Left lung (tissue), 4 donors: ENCODE measurements at regions not wholly inside any gene's neighbourhood (a gene's known extent, or its start where the extent isn't known, plus 50 kb on each side); places are given as distances from the start of the nearest gene placed in this dataset.

ENCODE experiments used
- ATAC-seq: fragments of 200-7000 bp; cut with Tn5 transposase; one replicate; pipeline ENCODE4 v1.9.1; 2020; ENCODE audit warnings: moderate library complexity
- DNase-seq, 4 donors: peaks; one replicate each; pipeline ENCODE4 v3.0.0-alpha.2; 2013 to 2020
- H3K27ac ChIP-seq, 2 donors: fragments of 200-600 bp; sonication (generic) in 1 of 2; one replicate each; pipeline versions ENCODE4 v1.5.0 to v1.8.0; 2020 to 2021
- H3K27me3 ChIP-seq, 2 donors: fragments of 200-600 bp; sonication (generic) in 1 of 2; one replicate each; pipeline versions ENCODE4 v1.5.0 to v1.8.0; 2020 to 2021
- H3K36me3 ChIP-seq, 2 donors: fragments of 200-600 bp; sonication (generic) in 1 of 2; one replicate each; pipeline versions ENCODE4 v1.5.0 to v1.8.0; 2020 to 2021
- H3K4me1 ChIP-seq, 2 donors: fragments of 200-600 bp; one replicate each; pipeline ENCODE4 v1.8.0; 2021
- H3K4me3 ChIP-seq, 2 donors: fragments of 200-600 bp; sonication (generic) in 1 of 2; one replicate each; pipeline versions ENCODE4 v1.5.0 to v1.8.0; 2020 to 2021; ENCODE audit warnings: mild to moderate bottlenecking in 1 of 2
- H3K9me3 ChIP-seq, 2 donors: fragments of 200-600 bp; sonication (generic) in 1 of 2; one replicate each; pipeline versions ENCODE4 v1.5.0 to v1.8.0; 2020 to 2021
- intact Hi-C, 2 donors: fragments of 100-400 bp; cut with DNase I; formaldehyde crosslinking; loops; one replicate each; pipeline versions ENCODE4 v1.11.2 to v1.14.2; 2022
- TF ChIP-seq, protein P1 (sequence below), 2 donors: fragments of 200-600 bp; sonication (generic) in 1 of 2; IDR thresholded peaks; one replicate each; pipeline versions ENCODE4 v1.5.0 to v1.8.0; 2021; ENCODE audit warnings: antibody characterized with exemption in 2 of 2
- donor health status: DM: no; HTN: yes; CAD: no.
- donor health status: DM: no; HTN: no; CAD: no.

DNA sequence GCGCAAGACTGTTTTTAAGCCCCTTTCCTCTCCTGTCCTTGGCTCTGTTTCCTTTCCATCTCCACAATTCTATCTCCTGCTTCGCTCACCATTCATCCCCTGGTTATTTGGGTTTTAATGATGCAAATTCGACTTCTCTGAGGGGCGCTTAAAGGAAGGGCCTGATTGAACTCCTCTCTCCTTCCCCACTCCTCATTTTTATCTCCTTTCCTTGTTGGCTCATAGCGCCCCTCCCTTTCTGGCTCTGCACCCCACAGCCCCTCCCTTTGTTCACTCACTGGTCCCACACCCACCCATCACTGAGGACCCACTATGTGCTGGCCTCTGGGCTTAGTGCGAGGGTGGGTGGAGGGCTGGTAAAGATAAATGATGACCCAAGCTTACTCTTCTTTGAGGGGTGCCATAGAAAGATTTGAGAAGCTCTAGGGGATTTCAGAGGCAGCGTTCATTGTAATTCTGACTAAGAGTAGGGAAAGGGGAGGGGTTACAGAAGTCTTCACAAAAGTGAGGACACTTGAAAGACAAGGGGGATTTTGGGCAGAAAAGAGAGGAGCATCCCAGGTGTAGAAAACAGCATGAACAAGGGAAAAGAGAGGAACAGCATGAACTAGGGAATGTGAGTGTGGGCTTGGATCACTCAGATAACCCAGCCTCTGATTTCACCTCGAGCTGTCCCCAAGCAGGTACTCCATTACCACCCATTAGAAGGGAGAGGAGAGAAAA is 507.8 kb downstream of the CD83 start:
- TF ChIP-seq, protein P1, sequence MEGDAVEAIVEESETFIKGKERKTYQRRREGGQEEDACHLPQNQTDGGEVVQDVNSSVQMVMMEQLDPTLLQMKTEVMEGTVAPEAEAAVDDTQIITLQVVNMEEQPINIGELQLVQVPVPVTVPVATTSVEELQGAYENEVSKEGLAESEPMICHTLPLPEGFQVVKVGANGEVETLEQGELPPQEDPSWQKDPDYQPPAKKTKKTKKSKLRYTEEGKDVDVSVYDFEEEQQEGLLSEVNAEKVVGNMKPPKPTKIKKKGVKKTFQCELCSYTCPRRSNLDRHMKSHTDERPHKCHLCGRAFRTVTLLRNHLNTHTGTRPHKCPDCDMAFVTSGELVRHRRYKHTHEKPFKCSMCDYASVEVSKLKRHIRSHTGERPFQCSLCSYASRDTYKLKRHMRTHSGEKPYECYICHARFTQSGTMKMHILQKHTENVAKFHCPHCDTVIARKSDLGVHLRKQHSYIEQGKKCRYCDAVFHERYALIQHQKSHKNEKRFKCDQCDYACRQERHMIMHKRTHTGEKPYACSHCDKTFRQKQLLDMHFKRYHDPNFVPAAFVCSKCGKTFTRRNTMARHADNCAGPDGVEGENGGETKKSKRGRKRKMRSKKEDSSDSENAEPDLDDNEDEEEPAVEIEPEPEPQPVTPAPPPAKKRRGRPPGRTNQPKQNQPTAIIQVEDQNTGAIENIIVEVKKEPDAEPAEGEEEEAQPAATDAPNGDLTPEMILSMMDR (IDR thresholded peaks at IDR 0.05) = no peak
- Histone ChIP-seq H3K27ac (no peak overlapping the region), H3K36me3 (no peaks in the 10 kb centered on the region), H3K4me1 (peaks cover 7 to 17% of the 10 kb centered on the region in 2 donors), H3K9me3 (no peaks in the 10 kb centered on the region), H3K4me3 (no peak overlapping the region), H3K27me3 (no peaks in the 10 kb centered on the region)
- intact Hi-C loops = no loop called here
- ATAC-seq (no peak), DNase-seq (no peak)

DNA sequence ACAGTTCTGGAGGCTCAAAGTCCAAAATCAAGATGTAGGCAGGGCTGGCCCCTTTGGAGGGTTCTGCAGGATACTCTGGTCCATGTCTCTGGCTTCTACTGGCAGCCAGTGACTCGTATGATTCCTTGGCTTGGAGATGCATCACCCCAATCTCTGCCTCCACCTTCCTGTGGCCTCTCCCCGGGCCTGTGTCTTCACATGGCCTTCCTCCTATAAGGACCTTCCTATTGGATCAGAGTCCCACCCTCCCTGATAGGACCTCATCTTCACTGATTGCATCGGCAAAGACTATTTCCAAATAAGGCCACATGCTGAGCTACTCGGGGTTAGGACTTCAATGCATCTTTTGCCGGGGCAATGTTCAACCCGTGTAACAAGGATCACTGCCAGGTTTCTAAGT is 509.0 kb downstream of the CD83 start:
- DNase-seq (no peak), ATAC-seq (no peak)
- Histone ChIP-seq H3K9me3 (no peaks in the 10 kb centered on the region), H3K27ac (no peak overlapping the region), H3K4me1 (peaks cover 7 to 10% of the 10 kb centered on the region in 2 donors), H3K27me3 (no peaks in the 10 kb centered on the region), H3K36me3 (no peaks in the 10 kb centered on the region), H3K4me3 (no peak overlapping the region)
- TF ChIP-seq, protein P1 (IDR thresholded peaks at IDR 0.05) = no peak
- intact Hi-C loops = no loop called here

DNA sequence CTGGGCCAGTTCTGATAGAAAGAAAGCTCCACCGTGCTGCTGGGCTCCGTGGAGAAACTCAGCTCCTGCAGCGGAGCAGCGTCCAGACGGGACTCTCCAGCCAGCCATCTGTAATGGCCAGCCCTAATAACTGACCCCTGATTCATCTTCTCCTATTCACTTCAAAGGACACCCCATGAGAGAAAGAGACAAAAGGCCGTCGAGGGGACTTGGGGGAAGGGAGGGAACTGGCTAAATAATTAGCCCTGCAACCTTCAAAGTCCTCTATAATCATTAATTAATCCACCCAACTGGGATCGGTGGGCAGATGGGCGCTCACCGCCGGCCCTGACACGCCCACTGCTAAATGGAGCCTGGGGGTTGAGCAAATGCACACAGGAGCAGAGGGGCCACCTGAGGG is 512.4 kb downstream of the CD83 start:
- DNase-seq (no peak), ATAC-seq (no peak)
- Histone ChIP-seq H3K9me3 (no peaks in the 10 kb centered on the region), H3K4me1 (no peaks in the 10 kb centered on the region), H3K27me3 (no peaks in the 10 kb centered on the region), H3K27ac (no peak overlapping the region), H3K4me3 (no peak overlapping the region), H3K36me3 (no peaks in the 10 kb centered on the region)
- intact Hi-C loops = no loop called here
- TF ChIP-seq, protein P1 (IDR thresholded peaks at IDR 0.05) = no peak

DNA sequence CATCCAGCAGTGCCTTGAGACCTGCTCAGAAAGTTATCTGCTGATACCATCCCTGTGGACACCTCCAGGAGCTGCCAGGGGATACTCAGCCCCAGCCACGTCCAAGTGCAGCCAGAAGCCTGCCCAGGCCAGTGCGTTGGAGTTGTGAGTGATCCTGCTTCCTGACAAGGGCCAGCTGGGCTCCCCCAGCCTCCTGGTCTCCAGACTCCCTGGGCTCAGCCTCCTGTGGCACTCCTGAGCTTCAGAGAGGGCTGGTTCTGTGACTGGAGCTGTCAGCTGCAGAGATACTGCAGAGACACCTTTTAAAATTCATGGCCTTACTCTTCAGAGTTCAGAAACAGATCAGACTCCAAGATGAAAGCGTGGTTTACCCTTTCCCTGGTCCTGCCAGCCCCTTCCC is 515.9 kb downstream of the CD83 start:
- ATAC-seq (no peak), DNase-seq (no peak)
- Histone ChIP-seq H3K9me3 (no peaks in the 10 kb centered on the region), H3K4me3 (no peak overlapping the region), H3K27me3 (no peaks in the 10 kb centered on the region), H3K4me1 (peaks cover 0 to 6% of the 10 kb centered on the region in 2 donors), H3K36me3 (no peaks in the 10 kb centered on the region), H3K27ac (no peak overlapping the region)
- intact Hi-C loops = no loop called here
- TF ChIP-seq, protein P1 (IDR thresholded peaks at IDR 0.05) = no peak

DNA sequence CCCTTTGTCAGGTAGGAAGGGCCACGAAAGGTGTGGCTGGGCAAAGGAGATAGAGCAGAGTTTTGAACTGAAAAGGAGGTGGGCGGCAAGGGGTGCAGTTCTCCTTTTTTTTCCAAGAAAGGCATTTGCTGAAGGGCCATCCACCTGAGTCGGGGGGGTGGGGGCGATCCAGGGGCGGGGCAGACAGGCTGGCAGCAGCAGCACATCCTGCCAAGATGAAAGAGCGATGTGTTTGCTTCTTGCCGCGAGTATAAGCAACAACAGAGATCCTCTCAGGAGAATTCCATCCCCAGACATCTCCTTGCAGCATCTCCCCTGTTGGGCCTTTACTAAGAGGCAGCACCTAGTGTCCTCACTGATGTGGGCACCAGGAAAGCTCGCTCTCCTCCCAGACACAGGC is 516.5 kb downstream of the CD83 start:
- Histone ChIP-seq H3K4me3 (no peak overlapping the region), H3K9me3 (no peaks in the 10 kb centered on the region), H3K27ac (no peak overlapping the region), H3K36me3 (no peaks in the 10 kb centered on the region), H3K27me3 (no peaks in the 10 kb centered on the region), H3K4me1 (peaks cover 0 to 11% of the 10 kb centered on the region in 2 donors)
- intact Hi-C loops = no loop called here
- ATAC-seq (no peak), DNase-seq (no peak)
- TF ChIP-seq, protein P1 (IDR thresholded peaks at IDR 0.05) = no peak
